ENCODE measurements at regions not wholly inside any gene's neighbourhood (a gene's known extent, or its start where the extent isn't known, plus 50 kb on each side); places are given as distances from the start of the nearest gene placed in this dataset.

DNA sequence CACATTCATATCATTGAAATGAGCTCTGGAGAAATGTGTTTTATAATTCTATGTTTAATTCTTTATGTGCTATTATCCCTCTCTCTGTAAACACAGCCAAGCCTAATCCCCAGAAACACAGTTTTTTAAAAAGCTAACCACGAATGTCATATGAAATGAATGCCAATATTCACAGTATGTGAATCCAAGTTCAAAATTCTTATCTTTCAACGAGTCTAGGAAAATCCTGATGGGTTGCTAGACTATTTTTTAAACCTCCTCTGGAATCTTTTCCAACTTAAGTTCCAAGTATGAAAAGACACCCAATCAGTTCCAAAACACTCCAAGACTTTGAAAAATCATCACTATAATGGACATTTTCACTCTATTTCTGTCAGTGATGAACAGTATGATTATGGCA, 689.3 kb downstream of the HACE1 start:
- Histone ChIP-seq H2AFZ (ENCODE audit: low read length) (no peak overlapping the region), H3K9me2 (replicated peaks; ENCODE audit: low read length) (no peaks in the 10 kb centered on the region)

DNA sequence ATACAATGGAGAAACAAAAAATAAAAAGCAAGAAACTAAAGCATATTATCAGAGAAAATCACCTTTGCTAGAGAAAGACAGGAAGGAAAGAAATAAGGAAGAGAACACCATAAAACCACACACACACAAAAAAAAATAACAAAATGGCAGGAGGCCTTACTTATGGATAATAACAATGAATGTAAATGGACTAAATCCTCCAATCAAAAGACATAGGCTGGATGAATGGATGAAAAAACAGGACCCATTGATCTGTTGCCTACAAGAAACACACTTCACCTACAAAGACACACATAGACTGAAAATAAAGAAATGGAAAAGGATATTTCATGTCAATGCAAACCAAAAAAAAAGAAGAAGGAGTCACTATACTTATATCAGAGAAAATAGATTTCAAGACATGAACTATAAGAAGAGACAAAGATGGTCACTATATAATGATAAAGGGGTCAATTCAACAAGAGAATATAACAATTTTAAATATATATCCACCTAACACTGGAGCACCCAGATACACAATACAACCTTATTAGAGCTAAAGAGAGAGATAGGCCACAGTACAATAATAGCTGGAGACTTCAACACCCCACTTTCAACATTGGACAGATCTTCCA, 693.6 kb downstream of the HACE1 start:
- ATAC-seq (no peak), DNase-seq (no peak)
- Histone ChIP-seq H3K36me3 (ENCODE audit: low read depth, low read length) (no peaks in the 10 kb centered on the region), H3K79me2 (ENCODE audit: low read length) (no peaks in the 10 kb centered on the region), H3K4me1 (ENCODE audit: insufficient read depth, low read length) (no peaks in the 10 kb centered on the region), H3F3A (ENCODE audit: low read length, unreplicated experiment) (no peaks in the 10 kb centered on the region), H3K4me3 (ENCODE audit: low read length) (no peak overlapping the region), H3K9me3 (ENCODE audit: low read length) (no peaks in the 10 kb centered on the region), H3K27ac (ENCODE audit: low read length) (no peak overlapping the region), H3K9ac (ENCODE audit: low read length) (no peak overlapping the region), H4K20me1 (ENCODE audit: low read length) (no peaks in the 10 kb centered on the region), H3K27me3 (ENCODE audit: low read length) (no peaks in the 10 kb centered on the region), H3K4me2 (ENCODE audit: low read length) (no peak overlapping the region), H3K9me2 (replicated peaks; ENCODE audit: low read length) (no peaks in the 10 kb centered on the region), H2AFZ (ENCODE audit: low read length) (no peak overlapping the region)
- intact Hi-C loops (cut with micrococcal nuclease): no loop called here
- BruUV-seq (replicated peaks): no TSS peak
- CTCF ChIA-PET: no interaction called here
- TF ChIP-seq CTCF (conservative IDR thresholded peaks at IDR 0.05; ENCODE audit: low read depth, low read length) (no peak), EZH2 (IDR thresholded peaks at IDR 0.05; ENCODE audit: low read length, unreplicated experiment) (no peak), EZH2phosphoT487 (IDR thresholded peaks at IDR 0.05; ENCODE audit: borderline replicate concordance, low read length) (no peak)
- POLR2A ChIA-PET (ENCODE audit: unreplicated experiment): no interaction called here

More for the DNA sequence above, 689.3 kb downstream of the HACE1 start:
- BruUV-seq (replicated peaks): no TSS peak
- ATAC-seq: no peak
- CTCF ChIA-PET: no interaction called here
- no peak overlapping the region for H3K9ac ChIP-seq (ENCODE audit: low read length)
- H3K9me3 ChIP-seq (ENCODE audit: low read length): no peaks in the 10 kb centered on the region
- no peaks in the 10 kb centered on the region for H3K79me2 ChIP-seq (ENCODE audit: low read length)
- no peak overlapping the region for H3K4me2 ChIP-seq (ENCODE audit: low read length)
- no peaks in the 10 kb centered on the region for H4K20me1 ChIP-seq (ENCODE audit: low read length)
- POLR2A ChIA-PET (ENCODE audit: unreplicated experiment): no interaction called here
- H3K27me3 ChIP-seq (ENCODE audit: low read length): no peaks in the 10 kb centered on the region
- no peaks in the 10 kb centered on the region for H3K36me3 ChIP-seq (ENCODE audit: low read depth, low read length)
- no peaks in the 10 kb centered on the region for H3K4me1 ChIP-seq (ENCODE audit: insufficient read depth, low read length)
- intact Hi-C loops (cut with micrococcal nuclease): no loop called here
- H3K4me3 ChIP-seq (ENCODE audit: low read length): no peak overlapping the region
- DNase-seq: no peak
- TF ChIP-seq EZH2phosphoT487 (IDR thresholded peaks at IDR 0.05; ENCODE audit: borderline replicate concordance, low read length) (no peak), CTCF (conservative IDR thresholded peaks at IDR 0.05; ENCODE audit: low read depth, low read length) (no peak), EZH2 (IDR thresholded peaks at IDR 0.05; ENCODE audit: low read length, unreplicated experiment) (no peak)
- H3F3A ChIP-seq (ENCODE audit: low read length, unreplicated experiment): no peaks in the 10 kb centered on the region
- H3K27ac ChIP-seq (ENCODE audit: low read length): no peak overlapping the region

- Histone ChIP-seq H2AFZ (ENCODE audit: low read length) (no peak overlapping the region), H3K4me2 (ENCODE audit: low read length) (no peak overlapping the region), H3K27ac (ENCODE audit: low read length) (no peak overlapping the region), H3K79me2 (ENCODE audit: low read length) (no peaks in the 10 kb centered on the region), H3K9ac (ENCODE audit: low read length) (no peak overlapping the region), H3F3A (ENCODE audit: low read length, unreplicated experiment) (no peaks in the 10 kb centered on the region), H3K9me2 (replicated peaks; ENCODE audit: low read length) (no peaks in the 10 kb centered on the region), H4K20me1 (ENCODE audit: low read length) (no peaks in the 10 kb centered on the region), H3K4me3 (ENCODE audit: low read length) (no peak overlapping the region), H3K36me3 (ENCODE audit: low read depth, low read length) (no peaks in the 10 kb centered on the region), H3K27me3 (ENCODE audit: low read length) (no peaks in the 10 kb centered on the region), H3K9me3 (ENCODE audit: low read length) (no peaks in the 10 kb centered on the region), H3K4me1 (ENCODE audit: insufficient read depth, low read length) (no peaks in the 10 kb centered on the region)
- DNase-seq (peak; percentile 18), ATAC-seq (no peak)
- TF ChIP-seq EZH2 (IDR thresholded peaks at IDR 0.05; ENCODE audit: low read length, unreplicated experiment) (no peak), CTCF (conservative IDR thresholded peaks at IDR 0.05; ENCODE audit: low read depth, low read length) (no peak), EZH2phosphoT487 (IDR thresholded peaks at IDR 0.05; ENCODE audit: borderline replicate concordance, low read length) (no peak)
- ChIA-PET POLR2A (ENCODE audit: unreplicated experiment) (no interaction called here), CTCF (no interaction called here)
- intact Hi-C loops (cut with micrococcal nuclease): no loop called here
- no TSS peak for BruUV-seq (replicated peaks)
Measured at GRCh38 chr6:104162036-104162669, 697.6 kb downstream of the HACE1 start.

All from PC-3 (cell line).